ENCODE measurements at regions not wholly inside any gene's neighbourhood (a gene's known extent, or its start where the extent isn't known, plus 50 kb on each side); places are given as distances from the start of the nearest gene placed in this dataset.

DNA sequence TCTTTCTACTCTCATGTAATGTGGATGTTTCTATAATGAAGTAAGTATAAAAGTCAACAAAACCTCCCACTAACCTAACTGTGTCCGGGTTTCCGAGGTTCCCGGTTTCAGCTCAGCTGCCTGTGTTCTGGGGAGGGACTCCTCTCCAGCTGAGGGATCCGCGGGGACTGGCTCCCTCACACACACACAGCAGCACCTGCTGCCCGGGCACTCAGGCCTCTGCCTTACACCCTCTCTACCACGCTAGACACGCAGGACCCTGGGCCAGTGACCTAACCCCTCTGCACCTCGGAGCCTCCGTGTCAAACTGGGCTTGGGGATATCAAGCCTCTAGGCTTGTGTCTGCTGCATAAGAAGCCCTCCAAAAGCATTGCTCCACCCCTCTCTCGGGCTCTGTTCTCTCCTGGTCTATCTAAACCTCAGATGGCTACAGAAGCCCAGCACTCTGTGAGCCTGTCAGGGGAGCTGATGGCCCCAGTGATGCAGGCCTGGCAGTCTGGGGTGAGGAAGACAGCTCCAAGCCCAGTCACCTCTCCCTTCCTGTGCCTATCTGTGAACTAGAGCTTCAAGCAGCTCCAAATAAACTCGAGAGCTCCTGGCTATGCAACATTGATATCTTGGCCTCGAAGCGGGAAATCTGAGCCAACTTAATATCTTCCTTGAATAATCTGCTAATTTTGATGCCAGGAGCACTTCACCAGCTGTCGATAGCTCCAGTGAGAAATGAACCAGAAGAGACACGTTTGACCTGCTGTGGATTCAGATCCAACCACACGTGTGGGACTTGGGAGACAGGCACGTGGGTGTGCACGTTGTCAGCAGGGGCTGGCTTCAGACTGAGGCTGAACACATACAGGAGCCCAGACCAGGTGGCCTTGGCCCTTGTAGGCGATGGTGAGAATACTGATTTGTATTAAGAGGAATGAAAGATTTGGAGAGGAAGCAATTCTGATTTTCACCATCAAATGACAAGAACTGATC, 232.7 kb upstream of the B3GAT1 start:
- TF ChIP-seq, protein P1, sequence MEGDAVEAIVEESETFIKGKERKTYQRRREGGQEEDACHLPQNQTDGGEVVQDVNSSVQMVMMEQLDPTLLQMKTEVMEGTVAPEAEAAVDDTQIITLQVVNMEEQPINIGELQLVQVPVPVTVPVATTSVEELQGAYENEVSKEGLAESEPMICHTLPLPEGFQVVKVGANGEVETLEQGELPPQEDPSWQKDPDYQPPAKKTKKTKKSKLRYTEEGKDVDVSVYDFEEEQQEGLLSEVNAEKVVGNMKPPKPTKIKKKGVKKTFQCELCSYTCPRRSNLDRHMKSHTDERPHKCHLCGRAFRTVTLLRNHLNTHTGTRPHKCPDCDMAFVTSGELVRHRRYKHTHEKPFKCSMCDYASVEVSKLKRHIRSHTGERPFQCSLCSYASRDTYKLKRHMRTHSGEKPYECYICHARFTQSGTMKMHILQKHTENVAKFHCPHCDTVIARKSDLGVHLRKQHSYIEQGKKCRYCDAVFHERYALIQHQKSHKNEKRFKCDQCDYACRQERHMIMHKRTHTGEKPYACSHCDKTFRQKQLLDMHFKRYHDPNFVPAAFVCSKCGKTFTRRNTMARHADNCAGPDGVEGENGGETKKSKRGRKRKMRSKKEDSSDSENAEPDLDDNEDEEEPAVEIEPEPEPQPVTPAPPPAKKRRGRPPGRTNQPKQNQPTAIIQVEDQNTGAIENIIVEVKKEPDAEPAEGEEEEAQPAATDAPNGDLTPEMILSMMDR (IDR thresholded peaks at IDR 0.05; ENCODE audit: insufficient read depth, low read depth, low read length) = no peak
- Histone ChIP-seq H3K4me3 (ENCODE audit: low read depth, low read length) (no peak overlapping the region), H3K27me3 (ENCODE audit: control insufficient read depth, insufficient read depth, low read length) (no peaks in the 10 kb centered on the region), H3K36me3 (ENCODE audit: control insufficient read depth, insufficient read depth, low read length) (no peaks in the 10 kb centered on the region)
- ChIA-PET POLR2A (no interaction called here), CTCF (no interaction called here)
- DNase-seq (ENCODE audit: low read depth) = no peak

DNA sequence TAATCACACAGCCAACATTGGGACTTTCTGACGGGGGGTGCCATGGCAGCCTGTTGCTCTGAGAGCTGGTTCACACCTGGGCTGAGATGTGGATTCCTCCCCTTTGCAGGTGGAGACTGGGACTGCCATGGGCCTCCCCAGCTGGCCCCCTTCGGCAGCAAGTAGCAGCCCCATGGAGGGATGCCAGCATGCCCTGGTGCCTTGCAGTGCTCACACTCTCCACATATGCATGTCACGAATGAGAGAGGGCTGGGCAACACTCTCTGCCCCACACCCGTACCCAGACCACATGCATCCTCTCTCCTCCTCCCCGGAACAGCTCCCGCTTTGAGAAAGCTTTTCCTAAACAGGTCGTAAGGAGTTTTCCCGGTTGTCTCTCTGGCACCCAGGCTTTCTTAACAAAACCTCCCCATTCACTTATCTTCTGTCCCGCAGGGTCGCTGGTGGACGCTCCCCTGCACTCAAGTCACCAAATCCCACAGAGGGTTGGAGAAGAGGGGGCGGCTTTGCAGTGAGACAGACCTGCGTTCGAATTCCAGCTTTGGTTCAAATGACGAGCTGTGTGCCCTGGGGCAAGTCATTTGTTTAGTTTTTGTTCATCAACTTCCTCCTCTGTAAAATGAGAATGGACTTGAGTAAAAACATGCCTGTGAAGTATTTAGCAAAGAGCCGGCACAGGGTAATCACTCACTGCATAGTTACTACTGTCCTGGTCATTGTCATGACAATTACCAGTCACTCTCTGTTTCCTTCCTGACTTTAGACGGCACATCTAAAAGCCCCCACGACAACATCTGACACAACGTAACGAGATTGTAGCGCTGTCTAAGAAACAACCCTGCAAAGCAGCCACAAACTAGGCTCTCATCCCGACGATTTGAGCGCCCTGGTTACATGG, 231.3 kb upstream of the B3GAT1 start:
- ChIA-PET CTCF (no interaction called here), POLR2A (no interaction called here)
- Histone ChIP-seq H3K36me3 (ENCODE audit: control insufficient read depth, insufficient read depth, low read length) (no peaks in the 10 kb centered on the region), H3K4me3 (ENCODE audit: low read depth, low read length) (no peak overlapping the region), H3K27me3 (ENCODE audit: control insufficient read depth, insufficient read depth, low read length) (no peaks in the 10 kb centered on the region)
- TF ChIP-seq, protein P1 (IDR thresholded peaks at IDR 0.05; ENCODE audit: insufficient read depth, low read depth, low read length) = no peak
- no peak for DNase-seq (ENCODE audit: low read depth)

DNA sequence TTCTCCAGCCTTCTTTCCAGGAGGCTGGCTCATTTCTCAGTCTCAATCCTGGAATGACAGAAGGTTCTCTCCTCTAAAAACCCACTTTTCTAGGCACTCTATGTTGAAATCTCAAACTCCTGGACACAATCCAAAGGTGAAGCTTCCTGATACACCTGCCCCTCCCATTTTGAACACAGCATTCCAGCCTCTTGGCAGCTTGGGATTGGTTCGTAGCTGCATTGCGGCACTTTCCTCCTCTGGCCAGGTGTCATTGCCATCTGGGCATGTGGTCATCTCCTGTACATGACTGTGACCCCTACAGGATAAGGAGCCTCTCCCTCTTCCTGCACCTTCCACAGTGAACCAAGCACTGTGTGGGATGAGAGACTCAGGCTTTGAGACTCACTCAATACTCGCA, 230.2 kb upstream of the B3GAT1 start:
- ChIA-PET CTCF (no interaction called here), POLR2A (no interaction called here)
- no peak overlapping the region for H3K4me3 ChIP-seq (ENCODE audit: low read depth, low read length)
- H3K36me3 ChIP-seq (ENCODE audit: control insufficient read depth, insufficient read depth, low read length) = no peaks in the 10 kb centered on the region
- H3K27me3 ChIP-seq (ENCODE audit: control insufficient read depth, insufficient read depth, low read length) = no peaks in the 10 kb centered on the region
- TF ChIP-seq, protein P1 (IDR thresholded peaks at IDR 0.05; ENCODE audit: insufficient read depth, low read depth, low read length) = no peak
- DNase-seq (ENCODE audit: low read depth) = no peak

DNA sequence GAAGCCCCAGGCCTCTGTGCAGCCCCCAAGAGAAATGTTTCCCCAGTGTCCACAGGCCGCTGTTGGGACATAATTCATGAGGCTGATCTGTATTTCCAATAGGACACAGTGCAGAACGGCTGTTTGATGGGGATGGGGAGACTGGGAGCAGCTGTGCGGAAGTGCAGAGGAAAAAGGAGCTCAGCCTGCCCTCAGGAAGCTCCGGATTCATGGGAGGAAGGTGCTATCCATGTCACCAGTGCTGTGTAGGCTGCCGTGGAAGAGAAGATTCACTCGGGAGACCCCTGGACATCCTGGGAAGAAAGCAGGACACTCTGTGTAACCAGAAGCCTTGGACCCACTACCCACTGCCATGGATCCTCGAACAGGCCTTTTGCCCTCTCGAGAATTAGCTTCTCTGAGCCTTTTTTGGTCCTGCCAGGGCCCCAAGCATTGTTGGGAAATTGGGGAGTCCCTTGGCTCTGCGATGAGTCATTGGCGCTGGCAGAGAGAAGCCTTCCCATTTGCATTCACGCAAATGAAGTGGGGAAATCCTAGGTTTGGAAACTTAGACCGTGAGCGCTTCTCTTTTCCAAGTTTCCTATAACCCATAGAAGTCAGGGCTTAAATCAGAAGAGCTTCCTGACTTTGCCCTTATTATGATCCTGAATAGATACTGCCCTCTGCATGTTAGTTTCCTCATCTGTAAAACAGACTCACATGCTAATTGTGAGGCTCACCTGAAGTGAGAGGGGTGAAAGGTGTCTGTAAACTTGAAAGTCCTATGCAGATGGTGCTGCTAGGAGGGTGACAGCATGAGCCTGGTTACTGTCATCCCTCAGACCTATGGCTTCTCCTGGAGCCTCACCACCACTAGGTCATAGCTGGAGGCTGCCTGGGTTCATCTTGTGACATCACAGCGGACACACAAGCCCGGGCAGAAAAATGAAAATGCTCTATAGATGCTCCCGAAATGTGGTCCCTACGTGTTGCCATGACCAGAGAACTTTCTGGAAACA, 229.2 kb upstream of the B3GAT1 start:
- CTCF ChIA-PET = no interaction called here
- DNase-seq (ENCODE audit: low read depth) = no peak
- Histone ChIP-seq H3K27me3 (ENCODE audit: control insufficient read depth, insufficient read depth, low read length) (no peaks in the 10 kb centered on the region), H3K4me3 (ENCODE audit: low read depth, low read length) (no peak overlapping the region), H3K36me3 (ENCODE audit: control insufficient read depth, insufficient read depth, low read length) (no peaks in the 10 kb centered on the region)
- POLR2A ChIA-PET = no interaction called here
- TF ChIP-seq, protein P1 (IDR thresholded peaks at IDR 0.05; ENCODE audit: insufficient read depth, low read depth, low read length) = no peak

All from BJ (cell line).